ENCODE measurements at regions not wholly inside any gene's neighbourhood (a gene's known extent, or its start where the extent isn't known, plus 50 kb on each side); places are given as distances from the start of the nearest gene placed in this dataset.

- no peak for DNase-seq (ENCODE audit: low spot score)
Measured at GRCh38 chr18:23342506-23342905, 110.6 kb upstream of the RIOK3 start.

- DNase-seq (ENCODE audit: low spot score), result no peak
Measured at GRCh38 chr18:23350188-23350587, 102.9 kb upstream of the RIOK3 start.

GRCh38 chr18:23351521-23351920, 101.6 kb upstream of the RIOK3 start:
- DNase-seq (ENCODE audit: low spot score), result no peak

GRCh38 chr18:23352042-23352441, 101.0 kb upstream of the RIOK3 start:
- no peak for DNase-seq (ENCODE audit: low spot score)

GRCh38 chr18:23353459-23353858, 99.6 kb upstream of the RIOK3 start:
- DNase-seq (ENCODE audit: low spot score), result no peak

- peak; percentile 79 for DNase-seq (ENCODE audit: low spot score)
Measured at GRCh38 chr18:23354625-23355024, 98.5 kb upstream of the RIOK3 start.

GRCh38 chr18:23355206-23355605, 97.9 kb upstream of the RIOK3 start:
- DNase-seq (ENCODE audit: low spot score), result no peak

GRCh38 chr18:23356424-23356823, 96.7 kb upstream of the RIOK3 start:
- no peak for DNase-seq (ENCODE audit: low spot score)

GRCh38 chr18:23356915-23357601, 96.0 kb upstream of the RIOK3 start:
- no peak for DNase-seq (ENCODE audit: low spot score)

GRCh38 chr18:23357996-23358594, 95.0 kb upstream of the RIOK3 start:
- no peak for DNase-seq (ENCODE audit: low spot score)

GRCh38 chr18:23359421-23359820, 93.7 kb upstream of the RIOK3 start:
- DNase-seq (ENCODE audit: low spot score), result no peak

GRCh38 chr18:23363865-23364570, 89.1 kb upstream of the RIOK3 start:
- DNase-seq (ENCODE audit: low spot score), result no peak

- no peak for DNase-seq (ENCODE audit: low spot score)
Measured at GRCh38 chr18:23365602-23366001, 87.5 kb upstream of the RIOK3 start.

- DNase-seq (ENCODE audit: low spot score), result no peak
Measured at GRCh38 chr18:23369266-23369665, 83.8 kb upstream of the RIOK3 start.

GRCh38 chr18:23373570-23373969, 79.5 kb upstream of the RIOK3 start:
- DNase-seq (ENCODE audit: low spot score), result no peak

GRCh38 chr18:23377669-23378301, 75.3 kb upstream of the RIOK3 start:
- DNase-seq (ENCODE audit: low spot score), result peak; percentile 85

- peak; percentile 45 for DNase-seq (ENCODE audit: low spot score)
Measured at GRCh38 chr18:23378302-23378686, 74.8 kb upstream of the RIOK3 start.

- peak; percentile 99 for DNase-seq (ENCODE audit: low spot score)
Measured at GRCh38 chr18:23380001-23380550, 73.0 kb upstream of the RIOK3 start.

GRCh38 chr18:23380817-23381216, 72.3 kb upstream of the RIOK3 start:
- peak; percentile 41 for DNase-seq (ENCODE audit: low spot score)

GRCh38 chr18:23383494-23383893, 69.6 kb upstream of the RIOK3 start:
- no peak for DNase-seq (ENCODE audit: low spot score)

GRCh38 chr18:23384778-23385736, 68.0 kb upstream of the RIOK3 start:
- no peak for DNase-seq (ENCODE audit: low spot score)

Data from A172 (cell line).